OCI-LY1 (cell line): ENCODE measurements at regions not wholly inside any gene's neighbourhood (a gene's known extent, or its start where the extent isn't known, plus 50 kb on each side); places are given as distances from the start of the nearest gene placed in this dataset.

Experiments used
- H2AFZ ChIP-seq: fragments of 200-600 bp; sonication (generic), shearing (Covaris generic); 2 replicates; pipeline ENCODE4 v1.6.0; 2014; ENCODE audit warnings: antibody characterized with exemption, mild to moderate bottlenecking, low read length
- H3F3A ChIP-seq: fragments of 200-600 bp; sonication (generic), shearing (Covaris generic); 2 replicates; pipeline ENCODE4 v1.6.0; 2014; ENCODE audit warnings: mild to moderate bottlenecking, antibody characterized with exemption, low read length, moderate library complexity; ENCODE audit not compliant: insufficient read depth
- H3K27ac ChIP-seq: fragments of 200-600 bp; sonication (generic); 2 replicates; pipeline ENCODE4 v1.5.1; 2014; ENCODE audit warnings: low read length, mixed run types, mild to moderate bottlenecking, low read depth; ENCODE audit not compliant: poor library complexity, severe bottlenecking
- H3K27me3 ChIP-seq: fragments of 200-600 bp; sonication (generic); 2 replicates; pipeline ENCODE4 v1.6.0; 2014; ENCODE audit warnings: antibody characterized with exemption, mild to moderate bottlenecking, low read length, moderate library complexity; ENCODE audit not compliant: insufficient read depth
- H3K36me3 ChIP-seq: fragments of 200-600 bp; sonication (generic); 2 replicates; pipeline ENCODE4 v1.6.1; 2014; ENCODE audit warnings: mild to moderate bottlenecking, antibody characterized with exemption, low read length, moderate library complexity, mixed read lengths; ENCODE audit not compliant: insufficient read depth
- H3K4me1 ChIP-seq: fragments of 200-600 bp; sonication (generic); 2 replicates; pipeline ENCODE4 v1.5.1; 2014; ENCODE audit warnings: mild to moderate bottlenecking, low read length, moderate library complexity; ENCODE audit not compliant: insufficient read depth, severe bottlenecking
- H3K4me2 ChIP-seq: fragments of 200-600 bp; sonication (generic), shearing (Covaris generic); 2 replicates; pipeline ENCODE4 v1.6.1; 2014; ENCODE audit warnings: low read length
- H3K4me3 ChIP-seq: fragments of 200-600 bp; sonication (generic); 2 replicates; pipeline ENCODE4 v1.5.1; 2014; ENCODE audit warnings: low read length, low read depth, mild to moderate bottlenecking, mixed read lengths; ENCODE audit not compliant: poor library complexity, severe bottlenecking
- H3K79me2 ChIP-seq: fragments of 200-600 bp; shearing (Covaris generic); 2 replicates; pipeline ENCODE4 v1.6.1; 2016; ENCODE audit warnings: mixed run types, low read length, mixed read lengths; ENCODE audit not compliant: insufficient read depth
- H3K9ac ChIP-seq: fragments of 200-600 bp; sonication (generic), shearing (Covaris generic); 2 replicates; pipeline ENCODE4 v1.6.1; 2014; ENCODE audit warnings: mild to moderate bottlenecking, low read length, mixed read lengths
- H3K9me2 ChIP-seq: fragments of 200-600 bp; sonication (generic), shearing (Covaris generic); 2 replicates; pipeline ENCODE4 v1.6.1; 2014; ENCODE audit warnings: low read depth, mild to moderate bottlenecking, low read length, mixed read lengths
- H3K9me3 ChIP-seq: fragments of 200-600 bp; shearing (Covaris generic); 2 replicates; pipeline ENCODE4 v1.6.1; 2014; ENCODE audit warnings: low read length, mixed read lengths
- H4K20me1 ChIP-seq: fragments of 200-600 bp; sonication (generic), shearing (Covaris generic); 2 replicates; pipeline ENCODE4 v1.6.0; 2016; ENCODE audit warnings: mild to moderate bottlenecking, low read length; ENCODE audit not compliant: insufficient read depth
- CTCF ChIP-seq: fragments of 200-600 bp; sonication (generic), shearing (Covaris generic); IDR thresholded peaks from 2 replicates; pipeline ENCODE4 v1.5.1; 2017; ENCODE audit warnings: mild to moderate bottlenecking, antibody characterized with exemption, low read length, moderate library complexity, mixed read lengths
- EZH2 ChIP-seq: fragments of 200-600 bp; sonication (generic), shearing (Covaris generic); IDR thresholded peaks from 2 replicates; pipeline ENCODE4 v1.8.0; 2017; ENCODE audit warnings: borderline replicate concordance, mixed run types, mild to moderate bottlenecking, antibody characterized with exemption, low read length, moderate library complexity, mixed read lengths

GRCh38 chr11:71112990-71113389, 139.4 kb downstream of the SHANK2 start:
- H3K9ac ChIP-seq, result no peak overlapping the region
- no peaks in the 10 kb centered on the region for H3F3A ChIP-seq
- no peak overlapping the region for H3K27ac ChIP-seq
- TF ChIP-seq CTCF (no peak), EZH2 (no peak)
- H3K4me3 ChIP-seq, result no peak overlapping the region
- H3K27me3 ChIP-seq, result no peaks in the 10 kb centered on the region
- no peaks in the 10 kb centered on the region for H3K4me1 ChIP-seq
- H3K9me3 ChIP-seq, result no peaks in the 10 kb centered on the region
- no peak overlapping the region for H2AFZ ChIP-seq
- no peak overlapping the region for H3K4me2 ChIP-seq
- H3K36me3 ChIP-seq, result no peaks in the 10 kb centered on the region
- no peaks in the 10 kb centered on the region for H3K9me2 ChIP-seq
- H4K20me1 ChIP-seq, result no peaks in the 10 kb centered on the region
- H3K79me2 ChIP-seq, result no peaks in the 10 kb centered on the region

- TF ChIP-seq CTCF, result no peak
- TF ChIP-seq EZH2, result no peak
- Histone ChIP-seq H3K4me3 (no peak overlapping the region), H3K9ac (no peak overlapping the region), H3K27me3 (no peaks in the 10 kb centered on the region), H2AFZ (no peak overlapping the region), H3K36me3 (no peaks in the 10 kb centered on the region), H3K79me2 (no peaks in the 10 kb centered on the region), H3F3A (no peaks in the 10 kb centered on the region), H3K27ac (no peak overlapping the region), H3K4me1 (no peaks in the 10 kb centered on the region), H3K9me3 (no peaks in the 10 kb centered on the region), H3K9me2 (no peaks in the 10 kb centered on the region), H4K20me1 (no peaks in the 10 kb centered on the region), H3K4me2 (no peak overlapping the region)
These were observed 139.9 kb downstream of the SHANK2 start for GRCh38 chr11:71112454-71112853.

- Histone ChIP-seq H3K9ac (no peak overlapping the region), H3K36me3 (no peaks in the 10 kb centered on the region), H3K9me3 (no peaks in the 10 kb centered on the region), H3K79me2 (no peaks in the 10 kb centered on the region), H3F3A (no peaks in the 10 kb centered on the region), H4K20me1 (no peaks in the 10 kb centered on the region), H3K4me2 (no peak overlapping the region), H3K4me1 (no peaks in the 10 kb centered on the region), H3K4me3 (no peak overlapping the region), H3K27me3 (no peaks in the 10 kb centered on the region), H3K9me2 (no peaks in the 10 kb centered on the region), H2AFZ (no peak overlapping the region), H3K27ac (no peak overlapping the region)
- no peak for TF ChIP-seq EZH2
- no peak for TF ChIP-seq CTCF
These were observed 142.8 kb downstream of the SHANK2 start for GRCh38 chr11:71109586-71109985.
